ENCODE measurements at regions not wholly inside any gene's neighbourhood (a gene's known extent, or its start where the extent isn't known, plus 50 kb on each side); places are given as distances from the start of the nearest gene placed in this dataset.

- no peaks in the 10 kb centered on the region for H4K20me1 ChIP-seq (ENCODE audit: control insufficient read depth, insufficient read depth)
- intact Hi-C loops (cut with micrococcal nuclease; ENCODE audit: unreplicated experiment), result no loop called here
- CTCF ChIA-PET, result interaction anchor here (0.6 kb wide), 1 partner anchor 105 kb away, joined by 3 read pairs; no protein-coding TSS in a partner anchor
- H2AFZ ChIP-seq (ENCODE audit: control insufficient read depth, low read depth, low read length), result no peak overlapping the region
- FAIRE-seq, result no peak
- RAD21 ChIA-PET (ENCODE audit: unreplicated experiment), result no interaction called here
- H3K9me3 ChIP-seq (replicated peaks; ENCODE audit: control insufficient read depth, insufficient read depth, low read length), result no peaks in the 10 kb centered on the region
- no peak overlapping the region for H3K4me3 ChIP-seq
- SMC1A ChIA-PET (ENCODE audit: uncharacterized antibody, unreplicated experiment), result no interaction called here
- no peak overlapping the region for H3K27ac ChIP-seq (ENCODE audit: control insufficient read depth, insufficient read depth)
- no TSS peak for BruUV-seq (replicated peaks)
- in situ Hi-C loops (cut with MboI), result no loop called here
- H3K9ac ChIP-seq (ENCODE audit: control insufficient read depth, insufficient read depth, low read length), result no peak overlapping the region
- H3K79me2 ChIP-seq (ENCODE audit: control insufficient read depth, insufficient read depth, low read length), result no peaks in the 10 kb centered on the region
- 28% methylated on average over 6 of the region's 6 CpGs for WGBS (ENCODE audit: insufficient coverage, insufficient replicate concordance, low lambda C conversion rate, missing lambda C conversion rate)
- no peak for DNase-seq (ENCODE audit: low read depth, low spot score)
- no peak for ATAC-seq
- no peaks in the 10 kb centered on the region; a peak in 1 of 4 replicates for H3K27me3 ChIP-seq (replicated peaks in 1 of 2; ENCODE audit: control insufficient read depth in 2 of 2, insufficient read depth in 2 of 2, low read length in 1 of 2)
- no peaks in the 10 kb centered on the region for H3K36me3 ChIP-seq (ENCODE audit: control insufficient read depth in 2 of 2, insufficient read depth in 2 of 2, low read length in 1 of 2)
- H3K4me1 ChIP-seq (ENCODE audit: control insufficient read depth, insufficient read depth, low read length), result no peaks in the 10 kb centered on the region
- POLR2A ChIA-PET, result no interaction called here
- TF ChIP-seq USF1 (IDR thresholded peaks at IDR 0.05; ENCODE audit: borderline replicate concordance, extremely low read length, insufficient read depth, low read depth, low read length) (no peak), JUNB (IDR thresholded peaks at IDR 0.05) (peak; percentile 35; the same call in 1 of the 2 replicates)
- no peak overlapping the region for H3K4me2 ChIP-seq (ENCODE audit: control insufficient read depth, insufficient read depth)
Measured at GRCh38 chr7:54961391-54961790, 57.4 kb upstream of the EGFR start.

- FAIRE-seq (no peak), DNase-seq (ENCODE audit: low read depth, low spot score) (no peak), ATAC-seq (no peak)
- intact Hi-C loops (cut with micrococcal nuclease; ENCODE audit: unreplicated experiment), result no loop called here
- Histone ChIP-seq H3K4me1 (ENCODE audit: control insufficient read depth, insufficient read depth, low read length) (no peaks in the 10 kb centered on the region), H4K20me1 (ENCODE audit: control insufficient read depth, insufficient read depth) (no peaks in the 10 kb centered on the region), H3K4me3 (no peak overlapping the region), H3K4me2 (ENCODE audit: control insufficient read depth, insufficient read depth) (no peak overlapping the region), H2AFZ (ENCODE audit: control insufficient read depth, low read depth, low read length) (no peak overlapping the region), H3K79me2 (ENCODE audit: control insufficient read depth, insufficient read depth, low read length) (no peaks in the 10 kb centered on the region), H3K27ac (ENCODE audit: control insufficient read depth, insufficient read depth) (no peak overlapping the region), H3K27me3 (replicated peaks in 1 of 2; ENCODE audit: control insufficient read depth in 2 of 2, insufficient read depth in 2 of 2, low read length in 1 of 2) (no peaks in the 10 kb centered on the region), H3K9ac (ENCODE audit: control insufficient read depth, insufficient read depth, low read length) (no peak overlapping the region), H3K9me3 (replicated peaks; ENCODE audit: control insufficient read depth, insufficient read depth, low read length) (no peaks in the 10 kb centered on the region), H3K36me3 (ENCODE audit: control insufficient read depth in 2 of 2, insufficient read depth in 2 of 2, low read length in 1 of 2) (no peaks in the 10 kb centered on the region)
- CTCF ChIA-PET, result no interaction called here
- in situ Hi-C loops (cut with MboI), result no loop called here
- no TSS peak for BruUV-seq (replicated peaks)
- RAD21 ChIA-PET (ENCODE audit: unreplicated experiment), result no interaction called here
- POLR2A ChIA-PET, result no interaction called here
- WGBS (ENCODE audit: insufficient coverage, insufficient replicate concordance, low lambda C conversion rate, missing lambda C conversion rate), result 100% methylated on average over 1 of the region's 1 CpG
- SMC1A ChIA-PET (ENCODE audit: uncharacterized antibody, unreplicated experiment), result interaction anchor here (1.0 kb wide), 1 partner anchor 9 kb away, joined by 4 read pairs; no protein-coding TSS in a partner anchor
- no peak for TF ChIP-seq GABPA (IDR thresholded peaks at IDR 0.05; ENCODE audit: low read depth)
- no peak for TF ChIP-seq ZNF384 (IDR thresholded peaks at IDR 0.05; ENCODE audit: borderline replicate concordance, low read depth, low read length)
- no peak for TF ChIP-seq CHD2 (IDR thresholded peaks at IDR 0.05; ENCODE audit: borderline replicate concordance, low read depth, low read length)
- TF ChIP-seq MXI1 (IDR thresholded peaks at IDR 0.05; ENCODE audit: low read depth, low read length), result no peak
- TF ChIP-seq KDM1A (IDR thresholded peaks at IDR 0.05; ENCODE audit: borderline replicate concordance), result no peak
- no peak for TF ChIP-seq PAX5 (IDR thresholded peaks at IDR 0.05; ENCODE audit: borderline replicate concordance, low read depth, low read length)
- no peak for TF ChIP-seq ZNF274 (IDR thresholded peaks at IDR 0.05; ENCODE audit: insufficient read depth, insufficient read length)
- TF ChIP-seq POLR2AphosphoS2 (IDR thresholded peaks at IDR 0.05; ENCODE audit: low read depth, low read length), result no peak
- no peak for TF ChIP-seq BMI1 (IDR thresholded peaks at IDR 0.05; ENCODE audit: borderline replicate concordance)
- TF ChIP-seq SMAD1 (IDR thresholded peaks at IDR 0.05; ENCODE audit: low read depth, partially characterized antibody), result no peak
- no peak for TF ChIP-seq E4F1 (IDR thresholded peaks at IDR 0.05; ENCODE audit: borderline replicate concordance, partially characterized antibody)
- no peak for TF ChIP-seq EP300 (IDR thresholded peaks at IDR 0.05; ENCODE audit: borderline replicate concordance in 1 of 2, control insufficient read depth in 1 of 2, low read depth in 2 of 2, low read length in 2 of 2)
Measured at GRCh38 chr7:54963155-54963554, 55.7 kb upstream of the EGFR start.
